OCI-LY7 (cell line): ENCODE measurements at regions not wholly inside any gene's neighbourhood (a gene's known extent, or its start where the extent isn't known, plus 50 kb on each side); places are given as distances from the start of the nearest gene placed in this dataset.

Experiments used
- BruUV-seq: library from RNA; stranded (reverse); fragments of 400-500 nt; replicated peaks from 2 replicates; lab custom pipeline; 2021; lab: Mats Ljungman, UMichigan
- CTCF ChIA-PET: fragments of 300-600 bp; sonication (Branson Sonifier 250); formaldehyde crosslinking; loops from one replicate; lab custom pipeline; 2022; ENCODE audit warnings: antibody characterized with exemption; ENCODE audit not compliant: unreplicated experiment; lab: Charles Lee
- POLR2A ChIA-PET: fragments of 300-600 bp; sonication (Branson Sonifier 250); formaldehyde crosslinking; loops from one replicate; lab custom pipeline; 2022; ENCODE audit warnings: antibody characterized with exemption; lab: Charles Lee
- DNase-seq: peaks from one replicate; pipeline ENCODE4 v3.0.0-alpha.2; 2015; ENCODE audit warnings: low spot score
- H2AFZ ChIP-seq: fragments of 200-600 bp; sonication (generic), shearing (Covaris generic); 2 replicates; pipeline ENCODE4 v1.6.1; 2014; ENCODE audit warnings: mild to moderate bottlenecking, antibody characterized with exemption, low read length, moderate library complexity
- H3K27ac ChIP-seq: fragments of 200-600 bp; sonication (generic); 2 replicates; pipeline ENCODE4 v1.5.1; 2014; ENCODE audit warnings: mixed run types, low read depth, mild to moderate bottlenecking, moderate library complexity, low read length, inconsistent platforms; ENCODE audit not compliant: poor library complexity, severe bottlenecking
- H3K36me3 ChIP-seq: fragments of 200-600 bp; sonication (generic); 2 replicates; pipeline ENCODE4 v1.6.1; 2014; ENCODE audit warnings: mild to moderate bottlenecking, antibody characterized with exemption, low read length, moderate library complexity, mixed read lengths; ENCODE audit not compliant: insufficient read depth
- H3K4me1 ChIP-seq: fragments of 200-600 bp; sonication (generic); 2 replicates; pipeline ENCODE4 v1.5.1; 2014; ENCODE audit warnings: mild to moderate bottlenecking, low read length; ENCODE audit not compliant: insufficient read depth, poor library complexity, severe bottlenecking
- H3K4me2 ChIP-seq: fragments of 200-600 bp; sonication (generic); 2 replicates; pipeline ENCODE4 v1.6.1; 2014; ENCODE audit warnings: mild to moderate bottlenecking, low read length
- H3K4me3 ChIP-seq: fragments of 200-600 bp; sonication (generic); 2 replicates; pipeline ENCODE4 v1.5.1; 2014; ENCODE audit warnings: mild to moderate bottlenecking, low read depth, low read length; ENCODE audit not compliant: poor library complexity, severe bottlenecking
- H3K79me2 ChIP-seq: fragments of 200-600 bp; sonication (generic); 2 replicates; pipeline ENCODE4 v1.6.1; 2016; ENCODE audit warnings: low read depth, mild to moderate bottlenecking, low read length, moderate library complexity, mixed read lengths; ENCODE audit not compliant: insufficient read depth
- H3K9me2 ChIP-seq: fragments of 200-600 bp; sonication (generic); 2 replicates; pipeline ENCODE4 v1.6.1; 2016; ENCODE audit warnings: mild to moderate bottlenecking, low read length, mixed read lengths; ENCODE audit not compliant: insufficient read depth
- H3K9me3 ChIP-seq: fragments of 200-600 bp; sonication (generic); 2 replicates; pipeline ENCODE4 v1.6.1; 2014; ENCODE audit warnings: mild to moderate bottlenecking, mixed run types, low read length, mixed read lengths
- H4K20me1 ChIP-seq: fragments of 200-600 bp; sonication (generic); 2 replicates; pipeline ENCODE4 v1.6.1; 2014; ENCODE audit warnings: mild to moderate bottlenecking, antibody characterized with exemption, low read length, moderate library complexity, mixed read lengths; ENCODE audit not compliant: insufficient read depth
- CTCF ChIP-seq: fragments of 200-600 bp; sonication (generic); conservative IDR thresholded peaks from 2 replicates; pipeline ENCODE4 v1.5.1; 2014; ENCODE audit warnings: mild to moderate bottlenecking, antibody characterized with exemption, low read length, moderate library complexity, mixed read lengths
- EZH2phosphoT487 ChIP-seq: fragments of 200-600 bp; sonication (generic); IDR thresholded peaks from 2 replicates; pipeline ENCODE4 v1.6.1; 2018; ENCODE audit warnings: low read depth, borderline replicate concordance, mild to moderate bottlenecking, mixed run types, antibody characterized with exemption, low read length, moderate library complexity, mixed read lengths
- intact Hi-C: fragments of 100-400 bp; cut with micrococcal nuclease; formaldehyde crosslinking; loops from one replicate; pipeline ENCODE4 v1.10.0; 2022; ENCODE audit not compliant: unreplicated experiment

- Histone ChIP-seq H3K9me3 (no peaks in the 10 kb centered on the region), H3K4me1 (no peaks in the 10 kb centered on the region), H3K4me2 (no peak overlapping the region), H3K79me2 (no peaks in the 10 kb centered on the region), H3K36me3 (no peaks in the 10 kb centered on the region), H3K9me2 (no peaks in the 10 kb centered on the region), H2AFZ (no peak overlapping the region), H4K20me1 (no peaks in the 10 kb centered on the region), H3K4me3 (no peak overlapping the region), H3K27ac (no peak overlapping the region)
- TF ChIP-seq CTCF (no peak), EZH2phosphoT487 (no peak)
- DNase-seq = no peak
- BruUV-seq = no TSS peak
- intact Hi-C loops = no loop called here
- POLR2A ChIA-PET = no interaction called here
- CTCF ChIA-PET = no interaction called here
These were observed 75.7 kb upstream of the EPHB3 start for GRCh38 chr3:184485906-184486305.

- H3K9me3 ChIP-seq = no peaks in the 10 kb centered on the region
- TF ChIP-seq CTCF = no peak
- TF ChIP-seq EZH2phosphoT487 = no peak
- H2AFZ ChIP-seq = no peak overlapping the region
- no peak overlapping the region for H3K4me2 ChIP-seq
- H3K79me2 ChIP-seq = no peaks in the 10 kb centered on the region
- no peaks in the 10 kb centered on the region for H3K9me2 ChIP-seq
- H3K27ac ChIP-seq = no peak overlapping the region
- DNase-seq = no peak
- H3K4me1 ChIP-seq = no peaks in the 10 kb centered on the region
- CTCF ChIA-PET = no interaction called here
- intact Hi-C loops = no loop called here
- no peaks in the 10 kb centered on the region for H4K20me1 ChIP-seq
- BruUV-seq = no TSS peak
- no peaks in the 10 kb centered on the region for H3K36me3 ChIP-seq
- POLR2A ChIA-PET = no interaction called here
- no peak overlapping the region for H3K4me3 ChIP-seq
These were observed 75.0 kb upstream of the EPHB3 start for GRCh38 chr3:184486614-184487013.

- no peaks in the 10 kb centered on the region for H3K9me2 ChIP-seq
- ChIA-PET POLR2A (no interaction called here), CTCF (no interaction called here)
- no peak for DNase-seq
- no peak overlapping the region for H2AFZ ChIP-seq
- TF ChIP-seq EZH2phosphoT487 = no peak
- no peak for TF ChIP-seq CTCF
- H3K79me2 ChIP-seq = no peaks in the 10 kb centered on the region
- no peak overlapping the region for H3K4me3 ChIP-seq
- intact Hi-C loops = no loop called here
- H3K27ac ChIP-seq = no peak overlapping the region
- no TSS peak for BruUV-seq
- H3K9me3 ChIP-seq = no peaks in the 10 kb centered on the region
- H3K36me3 ChIP-seq = no peaks in the 10 kb centered on the region
- H3K4me2 ChIP-seq = no peak overlapping the region
- H4K20me1 ChIP-seq = no peaks in the 10 kb centered on the region
- no peaks in the 10 kb centered on the region for H3K4me1 ChIP-seq
These were observed 73.0 kb upstream of the EPHB3 start for GRCh38 chr3:184488577-184488976.
